Neutrophil (primary cell): ENCODE measurements at regions not wholly inside any gene's neighbourhood (a gene's known extent, or its start where the extent isn't known, plus 50 kb on each side); places are given as distances from the start of the nearest gene placed in this dataset.

ENCODE experiments used
- H3K27ac ChIP-seq: fragments of 200-600 bp; sonication (generic); 2 replicates; pipeline ENCODE4 v1.5.1; 2016; ENCODE audit warnings: mild to moderate bottlenecking, moderate library complexity
- H3K27me3 ChIP-seq: fragments of 200-600 bp; sonication (generic); 2 replicates; pipeline ENCODE4 v1.6.0; 2016; ENCODE audit warnings: mild to moderate bottlenecking
- H3K36me3 ChIP-seq: fragments of 200-600 bp; sonication (generic); 2 replicates; pipeline ENCODE4 v1.5.1; 2017
- H3K4me1 ChIP-seq, 2 experiments: fragments of 200-600 bp in 1 of 2; sonication (generic) in 1 of 2; 1 replicate in 1 of 2; 2 replicates in 1 of 2; pipeline versions ENCODE4 v1.5.1 to v1.6.1; 2013 to 2016; ENCODE audit warnings: low read depth in 1 of 2, low read length in 1 of 2, mild to moderate bottlenecking in 1 of 2, moderate library complexity in 1 of 2; ENCODE audit not compliant: control insufficient read depth in 1 of 2, insufficient read depth in 1 of 2
- H3K4me3 ChIP-seq, 2 experiments: fragments of 200-600 bp in 1 of 2; sonication (generic) in 1 of 2; 1 replicate in 1 of 2; 2 replicates in 1 of 2; pipeline ENCODE4 v1.5.1; 2013 to 2016; ENCODE audit warnings: low read depth in 1 of 2, low read length in 1 of 2, mild to moderate bottlenecking in 1 of 2, moderate library complexity in 1 of 2
- H3K9me3 ChIP-seq: fragments of 200-600 bp; sonication (generic); 2 replicates; pipeline ENCODE4 v1.5.1; 2016
- CTCF ChIP-seq: fragments of 200-600 bp; sonication (generic); IDR thresholded peaks from 2 replicates; pipeline ENCODE4 v1.5.1; 2016; ENCODE audit warnings: antibody characterized with exemption

DNA sequence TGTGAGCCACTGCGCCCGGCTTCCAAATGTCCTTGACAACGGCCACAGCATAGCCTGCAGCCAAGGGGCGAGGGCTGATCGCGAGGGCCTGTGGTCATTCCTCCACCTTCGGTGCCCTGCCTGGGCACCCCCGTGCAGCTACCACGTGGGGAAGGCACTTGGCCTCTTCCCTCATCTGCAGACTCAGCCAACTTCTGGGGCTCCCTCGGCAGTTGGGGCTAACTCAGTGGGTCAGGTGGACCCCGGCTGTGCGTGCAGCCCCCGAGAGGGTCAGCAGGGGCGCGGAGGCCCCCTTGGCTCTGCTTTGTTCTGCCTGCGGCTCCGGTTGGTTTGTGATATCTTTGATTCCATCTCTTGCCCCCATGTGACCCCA is 52.9 kb upstream of the BHLHE23 start:
- H3K4me3 ChIP-seq: no peak overlapping the region
- no peaks in the 10 kb centered on the region for H3K9me3 ChIP-seq
- H3K27ac ChIP-seq: no peak overlapping the region
- no peaks in the 10 kb centered on the region for H3K36me3 ChIP-seq
- H3K27me3 ChIP-seq: peaks cover 35% of the 10 kb centered on the region
- TF ChIP-seq CTCF: no peak
- H3K4me1 ChIP-seq: no peaks in the 10 kb centered on the region

GRCh38 chr20:63058696-63059335 is 52.1 kb upstream of the BHLHE23 start:
- Histone ChIP-seq H3K36me3 (no peaks in the 10 kb centered on the region), H3K9me3 (no peaks in the 10 kb centered on the region), H3K4me3 (no peak overlapping the region), H3K27ac (no peak overlapping the region), H3K27me3 (peaks cover 36% of the 10 kb centered on the region), H3K4me1 (no peaks in the 10 kb centered on the region)
- TF ChIP-seq CTCF: no peak

DNA sequence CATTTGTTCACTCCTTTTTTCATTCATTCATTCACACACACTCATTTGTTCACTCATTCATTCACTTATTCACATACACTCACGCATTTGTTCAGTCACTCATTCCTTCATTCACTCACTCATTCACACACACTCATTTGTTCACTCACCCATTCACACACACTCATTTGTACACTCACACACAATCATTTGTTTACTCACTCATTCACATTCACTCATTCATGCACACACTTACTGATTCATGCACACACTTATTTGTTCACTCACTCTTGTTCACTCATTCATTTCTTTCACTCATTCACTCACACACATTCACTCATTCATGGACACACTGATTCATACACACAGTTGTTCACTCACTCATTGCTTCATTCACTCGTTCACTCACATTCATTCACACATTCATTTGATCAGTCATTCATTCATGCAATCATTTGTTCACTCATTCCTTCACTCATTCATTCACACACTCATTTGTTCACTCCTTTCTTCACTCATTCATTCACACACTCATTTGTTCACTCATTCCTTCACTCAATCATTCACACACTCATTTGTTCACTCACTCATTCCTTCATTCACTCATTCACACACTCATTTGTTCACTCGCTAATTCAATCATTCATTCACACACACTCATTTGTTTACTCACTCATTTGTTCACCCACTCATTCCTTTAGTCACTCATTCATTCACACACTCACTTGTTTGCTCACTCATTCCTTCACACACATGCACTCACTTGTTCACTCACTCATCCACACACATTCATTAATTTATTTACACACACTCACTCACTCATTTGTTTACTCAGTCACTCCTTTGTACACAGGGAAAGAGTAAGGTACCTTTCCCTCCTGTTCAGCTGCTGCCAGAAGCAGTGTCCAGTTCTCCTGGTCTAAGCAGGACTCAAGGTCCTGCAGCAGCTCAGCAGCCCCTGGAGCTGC is 50.7 kb upstream of the BHLHE23 start:
- Histone ChIP-seq H3K9me3 (no peaks in the 10 kb centered on the region), H3K36me3 (no peaks in the 10 kb centered on the region), H3K27me3 (peaks cover 44% of the 10 kb centered on the region), H3K4me1 (no peaks in the 10 kb centered on the region), H3K4me3 (no peak overlapping the region), H3K27ac (no peak overlapping the region)
- TF ChIP-seq CTCF: no peak

- Histone ChIP-seq H3K4me1 (no peaks in the 10 kb centered on the region), H3K36me3 (no peaks in the 10 kb centered on the region), H3K27ac (no peak overlapping the region), H3K27me3 (peaks cover 53% of the 10 kb centered on the region), H3K4me3 (no peak overlapping the region), H3K9me3 (no peaks in the 10 kb centered on the region)
- TF ChIP-seq CTCF: peak; percentile 53
Observed at GRCh38 chr20:63056236-63057170, 49.7 kb upstream of the BHLHE23 start.
